ENCODE measurements at regions not wholly inside any gene's neighbourhood (a gene's known extent, or its start where the extent isn't known, plus 50 kb on each side); places are given as distances from the start of the nearest gene placed in this dataset.

GRCh38 chr12:74917743-74918142 is 291.9 kb downstream of the KCNC2 start:
- Mint-ChIP-seq H3K27me3 (no peaks in the 10 kb centered on the region), H3K9me3 (peaks cover 4% of the 10 kb centered on the region), H3K4me3 (no peak overlapping the region), H3K4me1 (no peaks in the 10 kb centered on the region), H3K36me3 (ENCODE audit: low read depth) (no peaks in the 10 kb centered on the region), H3K27ac (no peak overlapping the region)
- TF ChIP-seq CTCF (IDR thresholded peaks at IDR 0.05) = no peak
- ChIA-PET CTCF (no interaction called here), POLR2A (no interaction called here)
- intact Hi-C loops (cut with micrococcal nuclease) = no loop called here
- ATAC-seq (ENCODE audit: low read depth) = no peak
- DNase-seq = no peak

GRCh38 chr12:74918291-74918690 is 291.3 kb downstream of the KCNC2 start:
- H3K4me3 Mint-ChIP-seq = no peak overlapping the region
- POLR2A ChIA-PET = no interaction called here

GRCh38 chr12:74922117-74922516 is 287.5 kb downstream of the KCNC2 start:
- ATAC-seq (ENCODE audit: low read depth) = no peak
- H3K4me1 Mint-ChIP-seq = no peaks in the 10 kb centered on the region
- intact Hi-C loops (cut with micrococcal nuclease) = no loop called here

More at GRCh38 chr12:74918291-74918690, 291.3 kb downstream of the KCNC2 start:
- intact Hi-C loops (cut with micrococcal nuclease) = no loop called here
- TF ChIP-seq CTCF (IDR thresholded peaks at IDR 0.05) = no peak
- ATAC-seq (ENCODE audit: low read depth) (no peak), DNase-seq (no peak)
- Mint-ChIP-seq H3K36me3 (ENCODE audit: low read depth) (no peaks in the 10 kb centered on the region), H3K27ac (no peak overlapping the region), H3K27me3 (no peaks in the 10 kb centered on the region), H3K9me3 (peaks cover 7% of the 10 kb centered on the region), H3K4me1 (no peaks in the 10 kb centered on the region)
- CTCF ChIA-PET = no interaction called here

GRCh38 chr12:74922642-74923041 is 287.0 kb downstream of the KCNC2 start:
- DNase-seq (no peak), ATAC-seq (ENCODE audit: low read depth) (no peak)
- Mint-ChIP-seq H3K27me3 (no peaks in the 10 kb centered on the region), H3K4me1 (no peaks in the 10 kb centered on the region), H3K4me3 (no peak overlapping the region), H3K36me3 (ENCODE audit: low read depth) (no peaks in the 10 kb centered on the region), H3K9me3 (peaks cover 18% of the 10 kb centered on the region), H3K27ac (no peak overlapping the region)
- ChIA-PET CTCF (no interaction called here), POLR2A (no interaction called here)
- TF ChIP-seq CTCF (IDR thresholded peaks at IDR 0.05) = no peak
- intact Hi-C loops (cut with micrococcal nuclease) = no loop called here

More at GRCh38 chr12:74922117-74922516, 287.5 kb downstream of the KCNC2 start:
- CTCF ChIA-PET = no interaction called here
- Mint-ChIP-seq H3K27ac (no peak overlapping the region), H3K36me3 (ENCODE audit: low read depth) (no peaks in the 10 kb centered on the region), H3K9me3 (peaks cover 16% of the 10 kb centered on the region), H3K4me3 (no peak overlapping the region), H3K27me3 (no peaks in the 10 kb centered on the region)
- DNase-seq = no peak
- no peak for TF ChIP-seq CTCF (IDR thresholded peaks at IDR 0.05)
- POLR2A ChIA-PET = no interaction called here

GRCh38 chr12:74941670-74942069 is 268.0 kb downstream of the KCNC2 start:
- H3K9me3 Mint-ChIP-seq = no peaks in the 10 kb centered on the region
- CTCF ChIA-PET = no interaction called here
- POLR2A ChIA-PET = no interaction called here
- ATAC-seq (ENCODE audit: low read depth) (no peak), DNase-seq (no peak)
- H3K27me3 Mint-ChIP-seq = no peaks in the 10 kb centered on the region
- no peaks in the 10 kb centered on the region for H3K4me1 Mint-ChIP-seq
- H3K4me3 Mint-ChIP-seq = no peak overlapping the region
- TF ChIP-seq CTCF (IDR thresholded peaks at IDR 0.05) = no peak
- no peaks in the 10 kb centered on the region for H3K36me3 Mint-ChIP-seq (ENCODE audit: low read depth)
- no peak overlapping the region for H3K27ac Mint-ChIP-seq
- intact Hi-C loops (cut with micrococcal nuclease) = no loop called here

All from activated B cell treated with CpG ODN at 0.5 μM for 24 hours (primary cell).